ENCODE measurements at regions not wholly inside any gene's neighbourhood (a gene's known extent, or its start where the extent isn't known, plus 50 kb on each side); places are given as distances from the start of the nearest gene placed in this dataset.

DNA sequence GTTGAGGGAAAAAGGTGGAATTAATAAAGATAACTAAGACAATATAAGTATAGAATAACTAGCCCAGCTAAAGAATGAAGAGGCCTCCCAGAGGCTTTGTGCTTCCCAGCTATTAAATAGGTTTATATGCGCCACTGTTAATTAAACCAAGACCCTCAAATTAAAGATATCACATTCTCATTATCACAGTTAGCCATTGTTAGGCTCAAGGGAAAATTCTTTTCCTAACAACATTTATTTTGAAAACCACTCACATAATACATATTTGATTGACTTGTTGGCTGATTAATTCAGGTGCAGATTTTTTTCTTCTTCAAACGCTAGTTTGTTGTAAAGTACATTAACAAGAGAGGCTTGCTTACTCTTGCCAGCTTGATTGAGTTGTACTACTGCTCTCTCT is 216.8 kb upstream of the TRAM1L1 start:
- TF ChIP-seq, protein P1, sequence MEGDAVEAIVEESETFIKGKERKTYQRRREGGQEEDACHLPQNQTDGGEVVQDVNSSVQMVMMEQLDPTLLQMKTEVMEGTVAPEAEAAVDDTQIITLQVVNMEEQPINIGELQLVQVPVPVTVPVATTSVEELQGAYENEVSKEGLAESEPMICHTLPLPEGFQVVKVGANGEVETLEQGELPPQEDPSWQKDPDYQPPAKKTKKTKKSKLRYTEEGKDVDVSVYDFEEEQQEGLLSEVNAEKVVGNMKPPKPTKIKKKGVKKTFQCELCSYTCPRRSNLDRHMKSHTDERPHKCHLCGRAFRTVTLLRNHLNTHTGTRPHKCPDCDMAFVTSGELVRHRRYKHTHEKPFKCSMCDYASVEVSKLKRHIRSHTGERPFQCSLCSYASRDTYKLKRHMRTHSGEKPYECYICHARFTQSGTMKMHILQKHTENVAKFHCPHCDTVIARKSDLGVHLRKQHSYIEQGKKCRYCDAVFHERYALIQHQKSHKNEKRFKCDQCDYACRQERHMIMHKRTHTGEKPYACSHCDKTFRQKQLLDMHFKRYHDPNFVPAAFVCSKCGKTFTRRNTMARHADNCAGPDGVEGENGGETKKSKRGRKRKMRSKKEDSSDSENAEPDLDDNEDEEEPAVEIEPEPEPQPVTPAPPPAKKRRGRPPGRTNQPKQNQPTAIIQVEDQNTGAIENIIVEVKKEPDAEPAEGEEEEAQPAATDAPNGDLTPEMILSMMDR (IDR thresholded peaks at IDR 0.05 in 2 of 3, conservative IDR thresholded peaks at IDR 0.05 in 1 of 3; ENCODE audit: borderline replicate concordance in 1 of 3, insufficient read depth in 1 of 3, low read depth in 2 of 3, low read length in 2 of 3): no peak
- no peak for TF ChIP-seq TCF7L2 (IDR thresholded peaks at IDR 0.05; ENCODE audit: borderline replicate concordance, extremely low read depth, insufficient read depth, insufficient read length)

Data from HCT116 (cell line).